ENCODE measurements at regions not wholly inside any gene's neighbourhood (a gene's known extent, or its start where the extent isn't known, plus 50 kb on each side); places are given as distances from the start of the nearest gene placed in this dataset.

DNA sequence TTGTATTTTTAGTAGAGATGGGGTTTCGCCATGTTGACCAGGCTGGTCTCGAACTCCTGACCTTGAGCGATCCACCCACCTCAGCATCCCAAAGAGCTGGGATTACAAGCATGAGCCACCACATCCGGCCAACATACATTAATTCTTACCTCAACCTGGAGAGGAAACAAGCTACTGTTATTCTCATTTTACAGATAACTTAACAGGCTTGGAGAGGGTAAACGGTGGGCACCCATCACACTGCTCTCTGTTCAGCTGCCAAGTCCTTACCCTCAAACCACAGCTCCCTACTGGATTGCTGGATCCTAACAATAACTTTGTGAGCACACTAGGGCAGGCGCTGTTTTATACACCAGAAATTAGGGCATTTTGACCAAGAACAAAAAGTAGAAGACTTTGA, 93.6 kb upstream of the BARHL2 start:
- no peak overlapping the region for H3K9ac ChIP-seq (ENCODE audit: insufficient read length, low read depth)
- no peaks in the 10 kb centered on the region for H3K4me1 ChIP-seq (ENCODE audit: insufficient read depth, insufficient read length)
- no peaks in the 10 kb centered on the region for H3K36me3 ChIP-seq (ENCODE audit: insufficient read depth, insufficient read length, low read length)
- DNase-seq (ENCODE audit: low read depth, low spot score), result no peak
- H3K9me3 ChIP-seq (ENCODE audit: insufficient read depth, low read length), result no peaks in the 10 kb centered on the region
- H3K4me3 ChIP-seq (ENCODE audit: insufficient read length, low read depth), result no peak overlapping the region
- no peak for TF ChIP-seq ZNF274 (IDR thresholded peaks at IDR 0.05; ENCODE audit: low read depth, low read length)
- no peak for TF ChIP-seq YY1 (IDR thresholded peaks at IDR 0.05; ENCODE audit: insufficient read depth, insufficient read length)
- TF ChIP-seq SUZ12 (IDR thresholded peaks at IDR 0.05; ENCODE audit: extremely low read depth, insufficient read depth, insufficient read length), result no peak
- no peaks in the 10 kb centered on the region for H3K27me3 ChIP-seq (ENCODE audit: insufficient read depth, insufficient read length)

DNA sequence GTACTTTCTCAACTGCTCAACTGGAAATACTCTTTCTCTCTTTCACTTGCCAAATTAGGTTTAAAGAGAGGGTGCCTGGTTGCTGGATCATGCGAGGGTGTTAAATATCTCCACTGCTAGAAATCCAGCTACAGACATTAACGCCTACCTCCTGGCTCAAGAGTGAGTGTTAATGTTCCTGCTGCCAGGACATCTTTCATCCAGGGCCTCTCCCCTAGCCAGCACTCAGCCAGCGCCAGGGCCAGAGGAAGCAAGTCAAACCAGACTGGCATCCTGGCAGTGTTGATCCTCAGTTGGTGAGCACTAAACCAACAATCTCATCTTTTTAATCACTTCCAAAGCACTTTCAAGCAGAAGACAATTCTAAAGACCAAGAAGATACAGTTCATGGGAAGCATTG, 92.9 kb upstream of the BARHL2 start:
- no peak overlapping the region for H3K4me3 ChIP-seq (ENCODE audit: insufficient read length, low read depth)
- 0 out of 2 replicates have a peak, but pooled peaks cover 3% of the 10 kb centered on the region for H3K9me3 ChIP-seq (ENCODE audit: insufficient read depth, low read length)
- DNase-seq (ENCODE audit: low read depth, low spot score), result no peak
- TF ChIP-seq SUZ12 (IDR thresholded peaks at IDR 0.05; ENCODE audit: extremely low read depth, insufficient read depth, insufficient read length) (no peak), ZNF274 (IDR thresholded peaks at IDR 0.05; ENCODE audit: low read depth, low read length) (no peak), YY1 (IDR thresholded peaks at IDR 0.05; ENCODE audit: insufficient read depth, insufficient read length) (no peak)
- H3K4me1 ChIP-seq (ENCODE audit: insufficient read depth, insufficient read length), result no peaks in the 10 kb centered on the region
- H3K9ac ChIP-seq (ENCODE audit: insufficient read length, low read depth), result no peak overlapping the region
- H3K27me3 ChIP-seq (ENCODE audit: insufficient read depth, insufficient read length), result no peaks in the 10 kb centered on the region
- H3K36me3 ChIP-seq (ENCODE audit: insufficient read depth, insufficient read length, low read length), result no peaks in the 10 kb centered on the region

DNA sequence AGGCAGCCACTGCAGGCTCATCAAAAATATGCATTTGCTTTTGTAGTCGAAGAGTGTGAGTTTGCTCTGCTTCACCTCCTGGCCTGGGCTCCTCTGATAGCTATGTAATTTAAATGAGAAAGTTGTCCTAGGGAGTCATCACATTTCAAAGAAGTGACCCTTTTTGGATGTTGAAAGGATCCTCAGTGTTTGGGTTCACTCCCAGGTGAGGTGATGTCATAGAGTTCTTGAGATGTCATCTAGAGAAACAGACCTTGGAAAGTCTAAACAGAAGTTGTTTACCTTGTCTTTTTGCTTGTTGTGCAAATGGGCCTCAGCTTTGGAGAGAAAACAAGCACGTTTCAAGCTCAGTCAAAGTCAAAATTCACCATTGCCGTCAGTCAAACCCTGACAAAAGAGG, 92.0 kb upstream of the BARHL2 start:
- Histone ChIP-seq H3K9me3 (ENCODE audit: insufficient read depth, low read length) (0 out of 2 replicates have a peak, but pooled peaks cover 6% of the 10 kb centered on the region), H3K4me1 (ENCODE audit: insufficient read depth, insufficient read length) (no peaks in the 10 kb centered on the region), H3K9ac (ENCODE audit: insufficient read length, low read depth) (no peak overlapping the region), H3K4me3 (ENCODE audit: insufficient read length, low read depth) (no peak overlapping the region), H3K27me3 (ENCODE audit: insufficient read depth, insufficient read length) (no peaks in the 10 kb centered on the region), H3K36me3 (ENCODE audit: insufficient read depth, insufficient read length, low read length) (no peaks in the 10 kb centered on the region)
- peak; percentile 86 for DNase-seq (ENCODE audit: low read depth, low spot score)
- no peak for TF ChIP-seq ZNF274 (IDR thresholded peaks at IDR 0.05; ENCODE audit: low read depth, low read length)
- TF ChIP-seq SUZ12 (IDR thresholded peaks at IDR 0.05; ENCODE audit: extremely low read depth, insufficient read depth, insufficient read length), result no peak
- no peak for TF ChIP-seq YY1 (IDR thresholded peaks at IDR 0.05; ENCODE audit: insufficient read depth, insufficient read length)

GRCh38 chr1:90807329-90807728, 90.2 kb upstream of the BARHL2 start:
- H3K4me1 ChIP-seq (ENCODE audit: insufficient read depth, insufficient read length), result no peaks in the 10 kb centered on the region
- no peaks in the 10 kb centered on the region for H3K27me3 ChIP-seq (ENCODE audit: insufficient read depth, insufficient read length)
- no peak overlapping the region for H3K9ac ChIP-seq (ENCODE audit: insufficient read length, low read depth)
- no peak for DNase-seq (ENCODE audit: low read depth, low spot score)
- H3K36me3 ChIP-seq (ENCODE audit: insufficient read depth, insufficient read length, low read length), result no peaks in the 10 kb centered on the region
- TF ChIP-seq SUZ12 (IDR thresholded peaks at IDR 0.05; ENCODE audit: extremely low read depth, insufficient read depth, insufficient read length) (no peak), YY1 (IDR thresholded peaks at IDR 0.05; ENCODE audit: insufficient read depth, insufficient read length) (no peak), ZNF274 (IDR thresholded peaks at IDR 0.05; ENCODE audit: low read depth, low read length) (no peak)
- H3K9me3 ChIP-seq (ENCODE audit: insufficient read depth, low read length), result 0 out of 2 replicates have a peak, but pooled peaks cover 6% of the 10 kb centered on the region
- no peak overlapping the region for H3K4me3 ChIP-seq (ENCODE audit: insufficient read length, low read depth)

DNA sequence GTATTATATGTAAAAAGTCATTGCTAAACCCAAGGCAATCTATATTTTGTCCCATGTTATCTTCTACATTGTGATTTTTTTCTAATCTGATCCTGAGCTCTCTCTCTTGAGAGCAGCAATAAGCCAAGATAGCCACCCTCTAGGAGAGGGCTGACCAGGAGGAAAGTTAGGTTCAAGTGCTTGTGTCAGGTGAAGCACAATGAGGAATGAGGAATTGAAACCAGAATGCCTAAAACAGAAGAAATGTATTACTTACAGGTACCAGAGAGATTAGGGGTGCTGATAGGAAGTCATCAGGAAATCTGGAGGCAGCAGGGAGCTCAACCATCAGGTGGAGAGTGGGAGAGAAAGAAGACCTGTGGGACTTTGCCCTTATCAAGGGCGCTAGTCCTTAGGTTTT, 85.5 kb upstream of the BARHL2 start:
- TF ChIP-seq ZNF274 (IDR thresholded peaks at IDR 0.05; ENCODE audit: low read depth, low read length) (no peak), SUZ12 (IDR thresholded peaks at IDR 0.05; ENCODE audit: extremely low read depth, insufficient read depth, insufficient read length) (no peak), YY1 (IDR thresholded peaks at IDR 0.05; ENCODE audit: insufficient read depth, insufficient read length) (no peak)
- 0 out of 2 replicates have a peak, but pooled peaks cover 6% of the 10 kb centered on the region for H3K9me3 ChIP-seq (ENCODE audit: insufficient read depth, low read length)
- H3K27me3 ChIP-seq (ENCODE audit: insufficient read depth, insufficient read length), result no peaks in the 10 kb centered on the region
- no peak overlapping the region for H3K4me3 ChIP-seq (ENCODE audit: insufficient read length, low read depth)
- no peaks in the 10 kb centered on the region for H3K36me3 ChIP-seq (ENCODE audit: insufficient read depth, insufficient read length, low read length)
- H3K9ac ChIP-seq (ENCODE audit: insufficient read length, low read depth), result no peak overlapping the region
- H3K4me1 ChIP-seq (ENCODE audit: insufficient read depth, insufficient read length), result peaks cover 2% of the 10 kb centered on the region
- no peak for DNase-seq (ENCODE audit: low read depth, low spot score)

- TF ChIP-seq ZNF274 (IDR thresholded peaks at IDR 0.05; ENCODE audit: low read depth, low read length) (no peak), YY1 (IDR thresholded peaks at IDR 0.05; ENCODE audit: insufficient read depth, insufficient read length) (no peak), SUZ12 (IDR thresholded peaks at IDR 0.05; ENCODE audit: extremely low read depth, insufficient read depth, insufficient read length) (no peak)
- no peak overlapping the region for H3K9ac ChIP-seq (ENCODE audit: insufficient read length, low read depth)
- no peak overlapping the region for H3K4me3 ChIP-seq (ENCODE audit: insufficient read length, low read depth)
- no peaks in the 10 kb centered on the region for H3K27me3 ChIP-seq (ENCODE audit: insufficient read depth, insufficient read length)
- peaks cover 2% of the 10 kb centered on the region for H3K4me1 ChIP-seq (ENCODE audit: insufficient read depth, insufficient read length)
- H3K36me3 ChIP-seq (ENCODE audit: insufficient read depth, insufficient read length, low read length), result no peaks in the 10 kb centered on the region
- H3K9me3 ChIP-seq (ENCODE audit: insufficient read depth, low read length), result 0 out of 2 replicates have a peak, but pooled peaks cover 5% of the 10 kb centered on the region
- no peak for DNase-seq (ENCODE audit: low read depth, low spot score)
Observed at GRCh38 chr1:90800012-90800717, 83.1 kb upstream of the BARHL2 start.

DNA sequence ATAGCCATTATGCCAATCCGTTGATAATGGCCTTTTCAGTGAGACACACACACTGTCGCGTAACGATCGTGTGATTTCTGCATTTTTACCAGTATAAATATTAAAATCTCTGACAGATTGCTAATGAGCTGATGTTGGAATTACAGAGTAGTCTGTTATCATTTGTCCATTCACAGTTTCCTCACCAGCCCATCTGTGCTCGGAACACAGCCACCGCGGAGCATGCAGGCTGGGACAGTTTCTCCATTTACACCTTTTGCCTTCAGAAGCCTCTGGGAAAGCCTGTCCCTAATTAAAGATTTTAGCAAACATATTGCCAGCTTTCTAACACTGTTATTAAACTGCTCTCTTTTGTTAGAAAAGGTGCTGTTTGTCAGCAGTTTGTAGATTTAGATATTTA, 82.2 kb upstream of the BARHL2 start:
- H3K4me1 ChIP-seq (ENCODE audit: insufficient read depth, insufficient read length), result peaks cover 2% of the 10 kb centered on the region
- H3K9ac ChIP-seq (ENCODE audit: insufficient read length, low read depth), result no peak overlapping the region
- H3K27me3 ChIP-seq (ENCODE audit: insufficient read depth, insufficient read length), result no peaks in the 10 kb centered on the region
- no peak for DNase-seq (ENCODE audit: low read depth, low spot score)
- no peaks in the 10 kb centered on the region for H3K36me3 ChIP-seq (ENCODE audit: insufficient read depth, insufficient read length, low read length)
- no peaks in the 10 kb centered on the region for H3K9me3 ChIP-seq (ENCODE audit: insufficient read depth, low read length)
- no peak for TF ChIP-seq ZNF274 (IDR thresholded peaks at IDR 0.05; ENCODE audit: low read depth, low read length)
- TF ChIP-seq SUZ12 (IDR thresholded peaks at IDR 0.05; ENCODE audit: extremely low read depth, insufficient read depth, insufficient read length), result no peak
- no peak for TF ChIP-seq YY1 (IDR thresholded peaks at IDR 0.05; ENCODE audit: insufficient read depth, insufficient read length)
- no peak overlapping the region for H3K4me3 ChIP-seq (ENCODE audit: insufficient read length, low read depth)
